ENCODE measurements at regions not wholly inside any gene's neighbourhood (a gene's known extent, or its start where the extent isn't known, plus 50 kb on each side); places are given as distances from the start of the nearest gene placed in this dataset.
A peak's percentile ranks its signal among the peaks of the same experiment; 100 is the strongest.

- ATAC-seq (no peak), DNase-seq (no peak)
- Mint-ChIP-seq H3K36me3 (ENCODE audit: low read depth) (no peaks in the 10 kb centered on the region), H3K4me1 (no peaks in the 10 kb centered on the region), H3K9me3 (no peaks in the 10 kb centered on the region), H3K27ac (no peak overlapping the region), H3K27me3 (peaks cover 15% of the 10 kb centered on the region), H3K4me3 (no peak overlapping the region)
These were observed 74.8 kb upstream of the E2F8 start for GRCh38 chr11:19315511-19315910.

GRCh38 chr11:19313140-19313539, 72.4 kb upstream of the E2F8 start:
- Mint-ChIP-seq H3K36me3 (ENCODE audit: low read depth) (no peaks in the 10 kb centered on the region), H3K4me1 (no peaks in the 10 kb centered on the region), H3K27me3 (peaks cover 6% of the 10 kb centered on the region), H3K9me3 (no peaks in the 10 kb centered on the region), H3K4me3 (no peak overlapping the region), H3K27ac (no peak overlapping the region)
- no peak for ATAC-seq
- DNase-seq, result no peak

- DNase-seq (peak; percentile 57), ATAC-seq (peak; percentile 45)
- H3K4me3 Mint-ChIP-seq, result no peak overlapping the region
- no peaks in the 10 kb centered on the region for H3K4me1 Mint-ChIP-seq
- peaks cover 6% of the 10 kb centered on the region for H3K27me3 Mint-ChIP-seq
- no peaks in the 10 kb centered on the region for H3K36me3 Mint-ChIP-seq (ENCODE audit: low read depth)
- H3K9me3 Mint-ChIP-seq, result no peaks in the 10 kb centered on the region
- no peak overlapping the region for H3K27ac Mint-ChIP-seq
These were observed 70.7 kb upstream of the E2F8 start for GRCh38 chr11:19311308-19312030.

GRCh38 chr11:19307498-19307897, 66.8 kb upstream of the E2F8 start:
- no peaks in the 10 kb centered on the region for H3K36me3 Mint-ChIP-seq (ENCODE audit: low read depth)
- H3K27ac Mint-ChIP-seq, result no peak overlapping the region
- H3K27me3 Mint-ChIP-seq, result peaks cover 7% of the 10 kb centered on the region
- ATAC-seq, result no peak
- no peak overlapping the region for H3K4me3 Mint-ChIP-seq
- H3K9me3 Mint-ChIP-seq, result no peaks in the 10 kb centered on the region
- DNase-seq, result no peak
- H3K4me1 Mint-ChIP-seq, result no peaks in the 10 kb centered on the region

- DNase-seq (no peak), ATAC-seq (no peak)
- H3K4me1 Mint-ChIP-seq, result no peaks in the 10 kb centered on the region
- H3K4me3 Mint-ChIP-seq, result no peak overlapping the region
- peaks cover 5% of the 10 kb centered on the region for H3K27me3 Mint-ChIP-seq
- no peaks in the 10 kb centered on the region for H3K9me3 Mint-ChIP-seq
- no peaks in the 10 kb centered on the region for H3K36me3 Mint-ChIP-seq (ENCODE audit: low read depth)
- H3K27ac Mint-ChIP-seq, result no peak overlapping the region
These were observed 65.6 kb upstream of the E2F8 start for GRCh38 chr11:19306179-19306944.

- Mint-ChIP-seq H3K36me3 (ENCODE audit: low read depth) (no peaks in the 10 kb centered on the region), H3K4me1 (no peaks in the 10 kb centered on the region), H3K4me3 (no peak overlapping the region), H3K27ac (no peak overlapping the region), H3K27me3 (peaks cover 8% of the 10 kb centered on the region), H3K9me3 (no peaks in the 10 kb centered on the region)
- no peak for DNase-seq
- ATAC-seq, result no peak
These were observed 60.6 kb upstream of the E2F8 start for GRCh38 chr11:19301361-19301760.

GRCh38 chr11:19294444-19294843, 53.7 kb upstream of the E2F8 start:
- ATAC-seq (no peak), DNase-seq (no peak)
- Mint-ChIP-seq H3K4me1 (no peaks in the 10 kb centered on the region), H3K36me3 (ENCODE audit: low read depth) (no peaks in the 10 kb centered on the region), H3K4me3 (no peak overlapping the region), H3K27me3 (peaks cover 12% of the 10 kb centered on the region), H3K27ac (no peak overlapping the region), H3K9me3 (no peaks in the 10 kb centered on the region)

- Mint-ChIP-seq H3K27ac (no peak overlapping the region), H3K4me3 (no peak overlapping the region), H3K36me3 (ENCODE audit: low read depth) (no peaks in the 10 kb centered on the region), H3K27me3 (peaks cover 10% of the 10 kb centered on the region), H3K4me1 (no peaks in the 10 kb centered on the region), H3K9me3 (no peaks in the 10 kb centered on the region)
- DNase-seq (no peak), ATAC-seq (no peak)
These were observed 50.3 kb upstream of the E2F8 start for GRCh38 chr11:19291064-19291463.
